ENCODE measurements at regions not wholly inside any gene's neighbourhood (a gene's known extent, or its start where the extent isn't known, plus 50 kb on each side); places are given as distances from the start of the nearest gene placed in this dataset.

GRCh38 chr14:99062772-99063418, 209.1 kb downstream of the BCL11B start:
- DNase-seq (ENCODE audit: low spot score) = no peak
- H3K4me3 Mint-ChIP-seq (ENCODE audit: unreplicated experiment) = no peak overlapping the region
- no peaks in the 10 kb centered on the region for H3K4me1 Mint-ChIP-seq (ENCODE audit: unreplicated experiment)
- H3K27me3 Mint-ChIP-seq (ENCODE audit: unreplicated experiment) = peaks cover 2% of the 10 kb centered on the region
- H3K27ac Mint-ChIP-seq (ENCODE audit: unreplicated experiment) = no peak overlapping the region
- no peaks in the 10 kb centered on the region for H3K9me3 Mint-ChIP-seq (ENCODE audit: unreplicated experiment)
- TF ChIP-seq CTCF (IDR thresholded peaks at IDR 0.05; ENCODE audit: unreplicated experiment) = no peak
- H3K36me3 Mint-ChIP-seq (ENCODE audit: low read depth, unreplicated experiment) = no peaks in the 10 kb centered on the region

- no peaks in the 10 kb centered on the region for H3K9me3 Mint-ChIP-seq (ENCODE audit: unreplicated experiment)
- no peak overlapping the region for H3K27ac Mint-ChIP-seq (ENCODE audit: unreplicated experiment)
- H3K4me1 Mint-ChIP-seq (ENCODE audit: unreplicated experiment) = no peaks in the 10 kb centered on the region
- DNase-seq (ENCODE audit: low spot score) = no peak
- TF ChIP-seq CTCF (IDR thresholded peaks at IDR 0.05; ENCODE audit: unreplicated experiment) = no peak
- H3K4me3 Mint-ChIP-seq (ENCODE audit: unreplicated experiment) = no peak overlapping the region
- H3K36me3 Mint-ChIP-seq (ENCODE audit: low read depth, unreplicated experiment) = no peaks in the 10 kb centered on the region
- peaks cover 2% of the 10 kb centered on the region for H3K27me3 Mint-ChIP-seq (ENCODE audit: unreplicated experiment)
These were observed 208.3 kb downstream of the BCL11B start for GRCh38 chr14:99063620-99064225.

- peaks cover 2% of the 10 kb centered on the region for H3K27me3 Mint-ChIP-seq (ENCODE audit: unreplicated experiment)
- no peak overlapping the region for H3K4me3 Mint-ChIP-seq (ENCODE audit: unreplicated experiment)
- no peaks in the 10 kb centered on the region for H3K36me3 Mint-ChIP-seq (ENCODE audit: low read depth, unreplicated experiment)
- no peak for DNase-seq (ENCODE audit: low spot score)
- TF ChIP-seq CTCF (IDR thresholded peaks at IDR 0.05; ENCODE audit: unreplicated experiment) = no peak
- no peaks in the 10 kb centered on the region for H3K9me3 Mint-ChIP-seq (ENCODE audit: unreplicated experiment)
- no peak overlapping the region for H3K27ac Mint-ChIP-seq (ENCODE audit: unreplicated experiment)
- no peaks in the 10 kb centered on the region for H3K4me1 Mint-ChIP-seq (ENCODE audit: unreplicated experiment)
These were observed 207.6 kb downstream of the BCL11B start for GRCh38 chr14:99064262-99064954.

- no peaks in the 10 kb centered on the region for H3K9me3 Mint-ChIP-seq (ENCODE audit: unreplicated experiment)
- no peak overlapping the region for H3K4me3 Mint-ChIP-seq (ENCODE audit: unreplicated experiment)
- no peaks in the 10 kb centered on the region for H3K36me3 Mint-ChIP-seq (ENCODE audit: low read depth, unreplicated experiment)
- no peak for TF ChIP-seq CTCF (IDR thresholded peaks at IDR 0.05; ENCODE audit: unreplicated experiment)
- no peaks in the 10 kb centered on the region for H3K4me1 Mint-ChIP-seq (ENCODE audit: unreplicated experiment)
- DNase-seq (ENCODE audit: low spot score) = no peak
- H3K27ac Mint-ChIP-seq (ENCODE audit: unreplicated experiment) = no peak overlapping the region
- peaks cover 2% of the 10 kb centered on the region for H3K27me3 Mint-ChIP-seq (ENCODE audit: unreplicated experiment)
These were observed 206.4 kb downstream of the BCL11B start for GRCh38 chr14:99065551-99065950.

GRCh38 chr14:99066378-99066777, 205.6 kb downstream of the BCL11B start:
- H3K36me3 Mint-ChIP-seq (ENCODE audit: low read depth, unreplicated experiment) = no peaks in the 10 kb centered on the region
- H3K27ac Mint-ChIP-seq (ENCODE audit: unreplicated experiment) = no peak overlapping the region
- no peak for DNase-seq (ENCODE audit: low spot score)
- H3K4me3 Mint-ChIP-seq (ENCODE audit: unreplicated experiment) = no peak overlapping the region
- H3K4me1 Mint-ChIP-seq (ENCODE audit: unreplicated experiment) = no peaks in the 10 kb centered on the region
- no peak for TF ChIP-seq CTCF (IDR thresholded peaks at IDR 0.05; ENCODE audit: unreplicated experiment)
- peaks cover 2% of the 10 kb centered on the region for H3K27me3 Mint-ChIP-seq (ENCODE audit: unreplicated experiment)
- peaks cover 4% of the 10 kb centered on the region for H3K9me3 Mint-ChIP-seq (ENCODE audit: unreplicated experiment)
